Mammary epithelial cell (primary cell): ENCODE measurements at regions not wholly inside any gene's neighbourhood (a gene's known extent, or its start where the extent isn't known, plus 50 kb on each side); places are given as distances from the start of the nearest gene placed in this dataset.

Experiments
- CTCF ChIP-seq, 2 donors: IDR thresholded peaks in 1 of 2; conservative IDR thresholded peaks in 1 of 2; 2 replicates each; pipeline ENCODE4 v1.5.1; 2011 to 2012; ENCODE audit warnings: inconsistent platforms in 2 of 2, low read length in 2 of 2, mild to moderate bottlenecking in 2 of 2, control low read depth in 1 of 2, low read depth in 1 of 2; ENCODE audit not compliant: insufficient read depth in 1 of 2; ENCODE audit errors: extremely low read depth in 1 of 2
- EZH2 ChIP-seq: IDR thresholded peaks from 2 replicates; pipeline ENCODE4 v1.6.1; 2012; ENCODE audit warnings: low read length, inconsistent platforms, borderline replicate concordance

- TF ChIP-seq EZH2: no peak
- TF ChIP-seq CTCF (conservative IDR thresholded peaks at IDR 0.05 in 1 of 2, IDR thresholded peaks at IDR 0.05 in 1 of 2; ENCODE audit: extremely low read depth in 1 of 2, insufficient read depth in 1 of 2, low read depth in 1 of 2, low read length in 2 of 2): no peak
Observed at GRCh38 chr2:67103157-67103556, 294.0 kb upstream of the ETAA1 start.
